A673 (cell line): ENCODE measurements at regions not wholly inside any gene's neighbourhood (a gene's known extent, or its start where the extent isn't known, plus 50 kb on each side); places are given as distances from the start of the nearest gene placed in this dataset.

Experiments used
- BruUV-seq: library from RNA; stranded (reverse); fragments of 400-500 nt; replicated peaks from 2 replicates; lab custom pipeline; 2021; lab: Mats Ljungman, UMichigan
- CTCF ChIA-PET: fragments of 300-600 bp; sonication (Branson Sonifier 250); formaldehyde crosslinking; loops from one replicate; lab custom pipeline; 2022; ENCODE audit warnings: antibody characterized with exemption; lab: Charles Lee
- POLR2A ChIA-PET: fragments of 300-600 bp; sonication (Branson Sonifier 250); formaldehyde crosslinking; loops from one replicate; lab custom pipeline; 2022; ENCODE audit warnings: antibody characterized with exemption; ENCODE audit not compliant: low non-redundant PET; lab: Charles Lee
- DNase-seq: peaks from one replicate; pipeline ENCODE4 v3.0.0-alpha.2; 2015; ENCODE audit warnings: low spot score
- H3K27ac ChIP-seq: fragments of 200-600 bp; sonication (generic); 2 replicates; pipeline ENCODE4 v1.5.1; 2016; ENCODE audit warnings: mixed run types, low read depth, mild to moderate bottlenecking, mixed read lengths, antibody characterized with exemption, low read length; ENCODE audit not compliant: poor library complexity, severe bottlenecking
- H3K27me3 ChIP-seq: fragments of 200-600 bp; sonication (generic); replicated peaks from 2 replicates; pipeline ENCODE4 v1.6.1; 2017; ENCODE audit warnings: mixed run types, low read depth, mild to moderate bottlenecking, mixed read lengths, antibody characterized with exemption, low read length; ENCODE audit not compliant: insufficient read depth, poor library complexity
- H3K36me3 ChIP-seq: fragments of 200-600 bp; sonication (generic); 2 replicates; pipeline ENCODE4 v1.6.1; 2016; ENCODE audit warnings: mixed run types, mild to moderate bottlenecking, mixed read lengths, antibody characterized with exemption, low read length; ENCODE audit not compliant: insufficient read depth, poor library complexity, severe bottlenecking
- H3K4me1 ChIP-seq: fragments of 200-600 bp; sonication (generic); 2 replicates; pipeline ENCODE4 v1.6.1; 2017; ENCODE audit warnings: mixed run types, mild to moderate bottlenecking, mixed read lengths, antibody characterized with exemption, low read length; ENCODE audit not compliant: insufficient read depth, poor library complexity, severe bottlenecking
- H3K4me3 ChIP-seq: fragments of 200-600 bp; sonication (generic); 2 replicates; pipeline ENCODE4 v1.5.1; 2016; ENCODE audit warnings: low read depth, mixed run types, mild to moderate bottlenecking, mixed read lengths, low read length; ENCODE audit not compliant: poor library complexity, severe bottlenecking
- H3K9me3 ChIP-seq: fragments of 200-600 bp; sonication (generic); 2 replicates; pipeline ENCODE4 v1.6.1; 2016; ENCODE audit warnings: mixed run types, low read depth, mild to moderate bottlenecking, mixed read lengths, antibody characterized with exemption, low read length; ENCODE audit not compliant: poor library complexity, severe bottlenecking
- EZH2 ChIP-seq: fragments of 200-600 bp; sonication (generic); IDR thresholded peaks from 2 replicates; pipeline ENCODE4 v1.6.1; 2017; ENCODE audit warnings: borderline replicate concordance, low read depth, mild to moderate bottlenecking, mixed read lengths, antibody characterized with exemption, low read length; ENCODE audit not compliant: poor library complexity, severe bottlenecking
- intact Hi-C: fragments of 100-400 bp; cut with micrococcal nuclease; formaldehyde crosslinking; loops from one replicate; pipeline ENCODE4 v1.10.0; 2022; ENCODE audit not compliant: unreplicated experiment
- TF ChIP-seq, protein P1 (sequence below): fragments of 300-800, 200-600 bp; sonication (generic); conservative IDR thresholded peaks from 2 replicates; pipeline ENCODE4 v1.5.1; 2017; ENCODE audit warnings: low read depth, mild to moderate bottlenecking, antibody characterized with exemption, low read length, moderate library complexity, mixed read lengths

- TF ChIP-seq EZH2, result no peak
- TF ChIP-seq, protein P1, sequence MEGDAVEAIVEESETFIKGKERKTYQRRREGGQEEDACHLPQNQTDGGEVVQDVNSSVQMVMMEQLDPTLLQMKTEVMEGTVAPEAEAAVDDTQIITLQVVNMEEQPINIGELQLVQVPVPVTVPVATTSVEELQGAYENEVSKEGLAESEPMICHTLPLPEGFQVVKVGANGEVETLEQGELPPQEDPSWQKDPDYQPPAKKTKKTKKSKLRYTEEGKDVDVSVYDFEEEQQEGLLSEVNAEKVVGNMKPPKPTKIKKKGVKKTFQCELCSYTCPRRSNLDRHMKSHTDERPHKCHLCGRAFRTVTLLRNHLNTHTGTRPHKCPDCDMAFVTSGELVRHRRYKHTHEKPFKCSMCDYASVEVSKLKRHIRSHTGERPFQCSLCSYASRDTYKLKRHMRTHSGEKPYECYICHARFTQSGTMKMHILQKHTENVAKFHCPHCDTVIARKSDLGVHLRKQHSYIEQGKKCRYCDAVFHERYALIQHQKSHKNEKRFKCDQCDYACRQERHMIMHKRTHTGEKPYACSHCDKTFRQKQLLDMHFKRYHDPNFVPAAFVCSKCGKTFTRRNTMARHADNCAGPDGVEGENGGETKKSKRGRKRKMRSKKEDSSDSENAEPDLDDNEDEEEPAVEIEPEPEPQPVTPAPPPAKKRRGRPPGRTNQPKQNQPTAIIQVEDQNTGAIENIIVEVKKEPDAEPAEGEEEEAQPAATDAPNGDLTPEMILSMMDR, result no peak
- DNase-seq, result no peak
- Histone ChIP-seq H3K36me3 (no peaks in the 10 kb centered on the region), H3K27ac (no peak overlapping the region), H3K4me1 (no peaks in the 10 kb centered on the region), H3K27me3 (no peaks in the 10 kb centered on the region), H3K4me3 (no peak overlapping the region), H3K9me3 (peaks cover 42% of the 10 kb centered on the region)
- ChIA-PET CTCF (no interaction called here), POLR2A (no interaction called here)
- no TSS peak for BruUV-seq
- intact Hi-C loops, result no loop called here
These were observed 404.2 kb upstream of the IRX2 start for GRCh38 chr5:3155717-3156116.

DNA sequence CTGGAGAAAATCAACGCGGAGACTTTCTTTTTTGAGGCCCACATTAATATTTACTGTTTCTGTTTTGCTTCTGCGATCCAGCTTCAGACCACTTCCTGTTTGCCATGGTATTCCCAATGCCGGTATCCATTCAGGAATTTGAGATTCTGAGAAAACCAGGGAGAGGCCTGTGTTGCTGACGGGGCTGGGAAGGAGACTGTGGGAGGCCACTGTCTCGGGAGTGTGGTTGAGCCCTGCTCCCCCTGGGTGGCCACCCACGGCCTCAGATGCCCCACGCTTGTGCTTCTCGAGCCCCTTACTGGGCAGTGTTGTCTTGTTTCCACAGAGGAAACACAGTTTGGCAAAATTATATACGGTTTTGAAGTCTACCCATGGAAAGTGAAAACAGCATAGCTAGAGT is 403.6 kb upstream of the IRX2 start:
- POLR2A ChIA-PET, result no interaction called here
- no peak for DNase-seq
- no peaks in the 10 kb centered on the region for H3K27me3 ChIP-seq
- BruUV-seq, result no TSS peak
- TF ChIP-seq EZH2, result no peak
- TF ChIP-seq, protein P1, result no peak
- H3K9me3 ChIP-seq, result peaks cover 44% of the 10 kb centered on the region
- no peak overlapping the region for H3K4me3 ChIP-seq
- H3K27ac ChIP-seq, result no peak overlapping the region
- H3K4me1 ChIP-seq, result no peaks in the 10 kb centered on the region
- intact Hi-C loops, result no loop called here
- H3K36me3 ChIP-seq, result no peaks in the 10 kb centered on the region
- CTCF ChIA-PET, result no interaction called here

DNA sequence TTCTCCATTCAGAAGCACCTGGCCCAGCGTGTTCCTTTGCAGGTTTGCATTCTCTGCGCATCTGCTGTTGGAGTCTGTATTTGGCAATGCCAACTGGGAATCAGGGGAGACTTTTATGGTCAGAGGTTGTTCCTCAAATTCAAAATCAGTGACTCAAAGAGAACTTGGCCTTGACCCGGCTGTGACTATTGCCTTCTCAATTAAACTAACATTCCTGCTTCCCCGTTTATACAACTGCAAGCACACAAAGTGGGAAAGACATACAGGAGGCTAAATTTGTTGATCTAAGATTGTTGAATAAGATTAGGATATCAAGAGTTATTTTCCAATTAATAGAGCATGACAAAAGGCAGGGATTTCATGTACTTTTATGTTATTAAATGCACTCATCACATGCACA is 402.4 kb upstream of the IRX2 start:
- no peaks in the 10 kb centered on the region for H3K27me3 ChIP-seq
- ChIA-PET CTCF (no interaction called here), POLR2A (no interaction called here)
- BruUV-seq, result no TSS peak
- no peak for DNase-seq
- peaks cover 39% of the 10 kb centered on the region for H3K9me3 ChIP-seq
- no peaks in the 10 kb centered on the region for H3K4me1 ChIP-seq
- TF ChIP-seq, protein P1, result no peak
- TF ChIP-seq EZH2, result no peak
- no peak overlapping the region for H3K4me3 ChIP-seq
- H3K36me3 ChIP-seq, result no peaks in the 10 kb centered on the region
- H3K27ac ChIP-seq, result no peak overlapping the region
- intact Hi-C loops, result no loop called here
